NT2/D1 (cell line): ENCODE measurements at regions not wholly inside any gene's neighbourhood (a gene's known extent, or its start where the extent isn't known, plus 50 kb on each side); places are given as distances from the start of the nearest gene placed in this dataset.

Experiments used
- DNase-seq: peaks from one replicate; pipeline ENCODE4 v3.0.0-alpha.2; 2011; ENCODE audit warnings: low read depth, low spot score
- H3K27me3 ChIP-seq: 2 replicates; pipeline ENCODE4 v1.6.0; 2011; ENCODE audit warnings: mild to moderate bottlenecking; ENCODE audit not compliant: insufficient read length, insufficient read depth
- H3K36me3 ChIP-seq: 2 replicates; pipeline ENCODE4 v1.6.1; 2011; ENCODE audit warnings: mild to moderate bottlenecking, low read length, mixed read lengths; ENCODE audit not compliant: insufficient read depth, insufficient read length
- H3K4me1 ChIP-seq: 2 replicates; pipeline ENCODE4 v1.5.1; 2011; ENCODE audit not compliant: insufficient read depth, insufficient read length
- H3K4me3 ChIP-seq: 2 replicates; pipeline ENCODE4 v1.5.1; 2011; ENCODE audit warnings: low read depth; ENCODE audit not compliant: insufficient read length
- H3K9ac ChIP-seq: 2 replicates; pipeline ENCODE4 v1.6.0; 2011; ENCODE audit warnings: low read depth; ENCODE audit not compliant: insufficient read length
- H3K9me3 ChIP-seq: 2 replicates; pipeline ENCODE4 v1.5.1; 2011; ENCODE audit warnings: mild to moderate bottlenecking, low read length; ENCODE audit not compliant: insufficient read depth
- SUZ12 ChIP-seq: IDR thresholded peaks from 2 replicates; pipeline ENCODE4 v1.6.1; 2011; ENCODE audit not compliant: insufficient read length, insufficient read depth; ENCODE audit errors: extremely low read depth
- YY1 ChIP-seq: IDR thresholded peaks from 2 replicates; pipeline ENCODE4 v1.6.1; 2011; ENCODE audit not compliant: insufficient read length, insufficient read depth
- ZNF274 ChIP-seq: IDR thresholded peaks from 2 replicates; pipeline ENCODE4 v1.6.1; 2011; ENCODE audit warnings: mild to moderate bottlenecking, low read depth, low read length

DNA sequence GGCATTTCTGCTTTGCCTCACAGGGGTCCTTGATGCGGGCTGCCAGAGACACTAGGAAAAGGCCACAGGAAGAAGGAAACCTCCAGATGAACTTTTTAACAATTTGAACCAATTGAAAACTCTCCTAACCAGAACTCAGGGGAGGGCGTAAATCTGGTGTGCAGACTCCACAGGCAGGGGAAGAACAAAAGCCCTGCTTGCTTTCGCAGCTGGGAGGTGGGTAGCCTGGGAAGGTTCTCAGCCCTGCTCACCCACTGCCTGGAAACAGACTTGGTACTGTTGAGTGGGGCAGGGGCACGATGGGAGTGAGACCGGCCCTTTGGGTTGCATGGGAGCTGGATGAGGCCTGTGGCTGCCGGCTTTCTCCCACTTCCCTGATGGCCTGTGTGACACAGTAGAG lies 237.8 kb upstream of the TLE4 start:
- TF ChIP-seq SUZ12: no peak
- no peak for TF ChIP-seq YY1
- TF ChIP-seq ZNF274: no peak
- Histone ChIP-seq H3K4me1 (no peaks in the 10 kb centered on the region), H3K9me3 (peaks cover 17% of the 10 kb centered on the region; the same call in 1 of the 2 replicates), H3K9ac (no peak overlapping the region), H3K4me3 (no peak overlapping the region), H3K27me3 (no peaks in the 10 kb centered on the region), H3K36me3 (no peaks in the 10 kb centered on the region)
- no peak for DNase-seq

DNA sequence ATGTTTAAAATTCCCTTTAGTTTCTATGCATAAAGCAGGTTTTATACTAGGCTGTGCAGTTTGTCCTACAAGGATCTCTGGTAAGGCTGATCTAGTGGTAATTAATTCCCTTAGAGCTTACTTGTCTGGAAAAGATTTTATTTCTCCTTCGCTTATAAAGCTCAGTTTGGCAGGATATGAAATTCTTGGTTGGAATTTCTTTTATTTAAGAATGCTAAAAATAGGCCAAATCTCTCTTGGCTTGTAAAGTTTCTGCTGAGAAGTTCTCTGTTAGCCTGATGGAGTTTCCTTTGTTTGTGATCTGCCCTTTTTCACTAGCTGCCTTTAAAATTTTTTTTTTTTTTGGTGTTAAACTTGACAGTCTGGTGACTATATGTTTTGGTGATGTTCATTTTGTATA lies 237.1 kb upstream of the TLE4 start:
- no peaks in the 10 kb centered on the region for H3K36me3 ChIP-seq
- H3K4me1 ChIP-seq: no peaks in the 10 kb centered on the region
- no peak overlapping the region for H3K4me3 ChIP-seq
- TF ChIP-seq ZNF274: no peak
- H3K27me3 ChIP-seq: no peaks in the 10 kb centered on the region
- no peak for DNase-seq
- H3K9ac ChIP-seq: no peak overlapping the region
- H3K9me3 ChIP-seq: peaks cover 17% of the 10 kb centered on the region; the same call in 1 of the 2 replicates

DNA sequence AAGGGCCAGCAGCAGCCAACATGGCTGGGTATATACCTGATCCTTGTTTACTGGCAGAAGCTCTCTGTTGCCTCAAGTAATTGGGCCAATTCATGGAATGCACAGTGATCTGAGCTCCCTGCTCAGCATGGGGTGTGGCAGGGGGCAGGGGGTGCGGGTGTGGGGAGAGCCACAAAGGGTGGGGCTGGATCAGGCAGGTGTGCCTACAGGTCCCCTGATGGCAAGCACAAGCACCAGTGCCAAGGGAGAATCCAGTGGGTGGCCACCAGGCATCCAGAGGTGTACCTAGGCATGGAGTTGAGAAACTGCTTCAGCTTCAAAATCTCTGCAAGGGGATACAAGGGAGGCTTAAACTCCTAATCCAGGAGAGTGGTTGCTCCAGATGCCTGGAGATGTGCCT lies 235.8 kb upstream of the TLE4 start:
- Histone ChIP-seq H3K36me3 (no peaks in the 10 kb centered on the region), H3K27me3 (no peaks in the 10 kb centered on the region), H3K9me3 (peaks cover 17% of the 10 kb centered on the region; the same call in 1 of the 2 replicates), H3K9ac (no peak overlapping the region), H3K4me1 (no peaks in the 10 kb centered on the region), H3K4me3 (no peak overlapping the region)
- no peak for DNase-seq
- TF ChIP-seq ZNF274: no peak
- no peak for TF ChIP-seq YY1

DNA sequence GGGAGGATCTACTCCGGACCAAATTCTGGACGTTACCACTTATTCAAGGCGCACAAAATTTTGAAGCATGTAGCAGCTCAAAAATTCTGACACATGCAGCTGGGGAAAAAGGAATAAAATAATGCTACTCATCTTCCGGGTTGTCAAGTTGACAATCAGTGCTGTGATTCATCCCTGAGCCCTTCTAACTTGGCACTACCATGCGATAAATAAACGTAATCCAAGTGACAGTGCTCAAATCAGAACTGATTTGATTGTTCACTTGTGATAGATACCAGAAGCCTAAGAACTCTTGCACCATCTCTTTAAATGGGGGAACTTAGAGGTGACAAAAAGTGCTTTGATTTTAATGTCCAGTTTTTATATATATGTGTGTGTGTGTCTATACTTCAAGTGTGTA lies 230.2 kb upstream of the TLE4 start:
- H3K4me3 ChIP-seq: no peak overlapping the region
- TF ChIP-seq ZNF274: no peak
- no peak for TF ChIP-seq SUZ12
- TF ChIP-seq YY1: no peak
- H3K9ac ChIP-seq: no peak overlapping the region
- H3K27me3 ChIP-seq: no peaks in the 10 kb centered on the region
- no peaks in the 10 kb centered on the region for H3K4me1 ChIP-seq
- H3K36me3 ChIP-seq: no peaks in the 10 kb centered on the region
- peaks cover 7% of the 10 kb centered on the region; the same call in 1 of the 2 replicates for H3K9me3 ChIP-seq
- DNase-seq: no peak

DNA sequence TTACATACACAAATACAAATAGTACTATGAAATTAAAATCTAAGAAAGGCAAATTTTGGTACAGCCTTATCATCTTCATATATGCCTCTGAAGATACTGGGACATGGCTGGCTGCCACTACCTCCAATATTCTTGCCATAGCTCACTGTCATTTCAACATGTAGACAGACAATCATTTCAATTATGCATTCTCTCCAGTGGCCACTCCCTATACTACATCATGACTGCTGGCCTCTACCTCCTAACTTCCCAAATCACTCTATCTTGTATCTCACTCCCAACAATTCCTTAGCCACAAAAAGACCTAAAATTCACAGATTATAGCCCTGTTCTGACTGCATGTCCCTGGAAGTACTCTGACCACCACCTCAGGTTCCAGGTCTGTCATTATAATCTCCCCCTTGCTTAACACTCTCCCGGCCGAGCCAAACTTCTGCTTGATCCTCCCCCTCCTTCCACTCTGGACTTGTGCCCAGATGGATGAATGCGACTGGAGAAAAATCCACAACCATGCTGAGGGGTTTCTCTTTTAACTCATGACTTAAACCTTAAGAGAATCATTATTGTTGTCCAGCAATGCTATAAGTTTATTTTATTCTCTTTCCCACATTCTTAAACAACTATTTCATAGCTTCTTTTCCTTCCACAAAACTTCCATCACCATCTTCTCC lies 225.3 kb upstream of the TLE4 start:
- H3K9ac ChIP-seq: no peak overlapping the region
- no peak overlapping the region for H3K4me3 ChIP-seq
- no peaks in the 10 kb centered on the region for H3K36me3 ChIP-seq
- DNase-seq: no peak
- no peaks in the 10 kb centered on the region for H3K9me3 ChIP-seq
- H3K4me1 ChIP-seq: no peaks in the 10 kb centered on the region
- TF ChIP-seq ZNF274 (no peak), YY1 (no peak), SUZ12 (no peak)
- H3K27me3 ChIP-seq: no peaks in the 10 kb centered on the region

DNA sequence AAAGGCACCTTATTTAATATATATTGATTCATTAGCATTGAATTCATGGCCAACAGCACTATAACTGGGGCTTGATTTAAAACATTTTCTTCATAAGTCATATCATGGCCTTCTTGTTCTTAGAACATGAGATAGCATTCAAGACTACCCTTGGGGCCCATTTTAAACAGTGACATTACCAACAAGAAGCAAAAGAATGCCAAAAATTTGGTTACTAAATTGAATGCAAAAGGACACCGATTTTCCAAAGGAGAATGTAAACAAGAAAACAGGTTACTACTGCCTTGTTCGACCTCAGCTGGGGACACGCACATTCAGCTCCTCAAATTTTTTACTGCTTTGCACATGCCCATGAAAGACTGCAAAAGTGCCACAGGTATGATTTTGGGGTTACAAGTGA lies 219.4 kb upstream of the TLE4 start:
- Histone ChIP-seq H3K9ac (no peak overlapping the region), H3K9me3 (no peaks in the 10 kb centered on the region), H3K36me3 (no peaks in the 10 kb centered on the region), H3K4me1 (no peaks in the 10 kb centered on the region), H3K27me3 (no peaks in the 10 kb centered on the region), H3K4me3 (no peak overlapping the region)
- TF ChIP-seq ZNF274 (no peak), YY1 (no peak), SUZ12 (no peak)
- DNase-seq: no peak

DNA sequence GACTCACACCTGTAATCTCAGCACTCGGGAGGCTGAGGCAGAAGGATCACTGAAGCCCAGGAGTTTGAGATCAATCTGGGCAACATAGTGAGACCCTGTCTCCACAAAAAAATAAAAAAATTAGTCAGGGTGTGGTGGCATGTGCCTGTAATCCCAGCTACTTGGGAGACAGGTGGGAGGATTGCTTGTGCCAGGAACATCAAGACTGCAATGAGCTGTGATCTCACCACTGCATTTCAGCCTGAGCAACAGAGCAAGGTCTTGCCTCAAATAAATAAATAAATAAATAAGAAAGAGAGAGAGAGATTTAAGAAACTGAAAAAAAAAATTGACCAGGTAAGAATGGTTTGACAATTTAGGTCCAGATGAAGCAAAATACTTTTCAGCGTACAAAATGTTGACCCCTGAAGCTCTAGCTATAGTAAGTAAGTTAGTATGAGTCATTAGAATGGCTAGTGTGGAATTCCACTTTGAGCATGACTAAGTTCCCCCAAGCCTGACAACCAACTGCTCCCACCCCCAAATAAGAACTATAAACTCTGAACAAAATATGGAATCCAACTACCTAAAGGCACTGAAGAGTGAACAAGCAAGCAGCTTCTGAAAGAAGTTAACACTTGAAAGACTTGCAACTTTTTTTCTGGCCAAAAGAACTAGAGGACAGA lies 217.8 kb upstream of the TLE4 start:
- H3K36me3 ChIP-seq: no peaks in the 10 kb centered on the region
- DNase-seq: no peak

More for the DNA sequence above, 217.8 kb upstream of the TLE4 start:
- Histone ChIP-seq H3K9me3 (no peaks in the 10 kb centered on the region), H3K4me1 (no peaks in the 10 kb centered on the region), H3K27me3 (no peaks in the 10 kb centered on the region), H3K4me3 (no peak overlapping the region), H3K9ac (no peak overlapping the region)
- no peak for TF ChIP-seq YY1
